GM19452 (cell line): ENCODE measurements at regions not wholly inside any gene's neighbourhood (a gene's known extent, or its start where the extent isn't known, plus 50 kb on each side); places are given as distances from the start of the nearest gene placed in this dataset.
"Not testable (repeated sequence)": the region's sequence is repeated elsewhere in the genome, so short reads cannot be mapped to it uniquely, and the experiment has no call there.

Source experiments
- ATAC-seq: cut with Tn5 transposase; IDR thresholded peaks from one replicate; pipeline ENCODE4 v1.9.1; 2021; ENCODE audit not compliant: unreplicated experiment

DNA sequence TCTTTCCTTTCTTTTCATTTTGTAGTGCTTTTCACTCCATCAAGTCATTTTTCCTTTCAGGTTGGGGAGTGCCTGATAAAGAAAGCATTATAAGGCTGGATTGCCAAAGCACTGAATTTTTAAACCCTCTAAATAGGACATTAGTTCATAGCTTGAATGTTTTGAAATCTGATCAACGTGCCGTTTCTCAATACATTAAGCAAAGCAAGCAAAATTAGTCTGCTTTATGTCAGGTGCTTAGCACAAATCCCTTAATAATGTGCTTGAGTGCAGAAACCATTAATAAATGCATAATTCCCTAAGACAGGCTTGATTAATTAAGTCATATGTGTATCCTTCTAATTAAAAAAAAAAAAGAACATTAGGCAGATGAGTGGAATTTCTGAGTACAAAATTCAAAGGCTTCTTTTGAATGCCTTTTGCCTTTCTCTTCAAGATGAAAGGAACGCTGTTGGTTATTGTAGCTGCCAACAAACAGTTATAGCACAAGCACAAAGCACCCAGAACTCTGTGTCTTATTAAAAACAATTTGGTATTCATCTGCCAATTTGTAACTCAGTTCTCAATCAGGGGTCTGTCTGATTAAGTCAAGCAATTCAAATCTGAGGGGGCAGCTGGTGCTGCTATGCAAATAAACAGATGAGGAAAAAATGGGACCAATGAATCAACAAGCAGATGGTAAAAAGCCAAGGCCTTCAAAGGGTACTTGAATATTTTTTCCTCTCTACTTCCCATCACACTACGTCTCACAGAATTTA, 233.7 kb downstream of the TLE1 start:
- ATAC-seq = no peak

DNA sequence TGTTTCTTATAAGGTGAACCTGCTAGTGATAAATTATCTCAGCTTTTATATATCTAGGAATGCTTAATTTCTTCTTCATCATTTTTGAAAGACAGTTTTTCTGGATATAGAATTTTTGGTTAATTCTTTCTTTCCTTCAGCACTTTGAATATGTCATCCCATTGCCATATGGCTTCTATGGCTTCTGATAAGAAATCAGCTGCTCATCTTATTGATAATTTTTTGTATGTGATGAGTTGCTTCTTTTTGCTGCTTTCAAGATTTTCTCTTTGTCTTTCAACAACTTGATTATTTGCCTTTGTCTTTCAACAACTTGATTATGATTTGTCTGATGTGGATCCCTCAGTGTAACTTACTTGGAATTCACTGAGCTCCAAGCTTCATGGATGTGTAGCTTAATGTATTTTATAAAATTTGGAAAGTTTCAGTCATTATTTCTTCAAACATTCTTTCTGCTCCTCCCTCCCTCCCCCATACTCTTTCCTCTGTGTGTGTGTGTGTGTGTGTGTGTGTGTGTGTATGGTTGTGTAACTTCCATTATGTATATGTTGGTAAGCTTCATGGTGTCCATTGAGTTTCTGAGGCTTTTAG, 243.9 kb downstream of the TLE1 start:
- no peak for ATAC-seq

DNA sequence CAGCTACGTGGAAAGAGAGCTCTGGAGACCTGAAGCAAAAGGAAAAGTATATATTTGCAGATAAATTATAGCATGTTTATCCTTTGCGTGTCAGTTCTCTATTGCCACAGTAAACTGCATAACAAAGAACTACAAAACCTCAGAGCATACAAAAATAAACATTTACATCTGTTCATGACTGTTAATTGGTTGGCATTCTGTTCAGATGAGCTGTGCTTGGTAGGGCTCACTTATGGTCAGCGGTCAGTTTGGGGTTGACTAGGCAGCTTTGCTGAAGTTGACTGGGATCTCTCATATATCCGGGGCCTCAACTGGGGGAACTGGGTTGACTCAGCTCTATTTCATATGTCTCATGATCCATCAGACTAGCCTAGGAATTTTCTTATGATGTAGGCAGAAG, 257.7 kb downstream of the TLE1 start:
- no peak for ATAC-seq

DNA sequence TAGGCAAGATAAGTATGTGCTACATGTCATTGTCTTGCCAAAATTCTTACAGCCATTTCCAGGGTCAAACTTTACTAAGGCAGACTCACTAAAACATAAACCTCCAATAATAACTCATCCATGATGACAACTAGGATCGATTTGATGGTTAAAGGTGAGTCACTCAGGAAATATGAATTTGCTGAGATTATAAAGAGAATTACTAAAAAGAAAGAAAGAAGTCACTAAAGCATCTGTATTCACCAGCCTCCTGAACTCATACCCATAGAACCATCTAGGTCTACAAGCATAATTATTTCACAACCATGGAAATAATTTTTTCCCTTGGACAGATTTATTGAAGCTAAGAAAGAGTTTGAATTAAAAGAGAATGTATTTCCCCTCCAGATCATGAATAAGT, 258.6 kb downstream of the TLE1 start:
- no peak for ATAC-seq

DNA sequence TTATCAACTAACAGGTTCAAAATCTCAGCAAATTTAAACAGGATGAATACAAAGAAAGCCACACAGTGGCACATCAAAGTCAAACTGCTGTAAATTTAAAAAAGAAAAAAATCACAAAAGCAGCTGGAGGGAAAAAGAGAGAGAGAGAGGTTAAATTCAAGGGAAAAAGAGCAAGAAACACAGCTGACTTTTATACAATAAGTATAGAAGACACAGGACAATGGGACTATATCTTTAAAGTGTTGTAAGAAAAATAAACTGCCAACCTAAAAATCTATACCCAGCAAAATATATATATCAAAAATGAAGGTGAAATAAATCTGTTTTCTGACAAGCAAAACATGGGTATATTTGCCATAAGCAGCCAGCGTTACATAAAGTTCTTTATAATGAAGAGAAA, 261.5 kb downstream of the TLE1 start:
- no peak for ATAC-seq

DNA sequence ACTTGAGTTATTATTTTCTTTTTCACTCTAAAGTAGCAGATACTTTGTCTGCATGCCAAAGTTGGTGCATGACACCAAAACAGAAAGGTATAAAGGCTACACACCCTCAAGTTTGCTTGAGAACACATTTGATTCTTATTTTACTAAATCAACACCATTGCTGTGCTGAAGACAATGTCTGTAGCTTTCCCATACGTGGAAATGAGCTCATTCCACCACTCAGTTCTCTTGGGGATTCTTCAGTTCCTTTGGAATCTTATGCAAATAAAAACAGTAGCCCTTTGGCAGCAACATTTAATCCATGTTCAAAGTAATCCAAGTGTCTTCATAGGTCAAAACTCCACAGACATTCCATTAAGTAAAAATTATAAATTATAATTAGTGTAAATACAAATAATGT, 264.9 kb downstream of the TLE1 start:
- ATAC-seq = no peak

DNA sequence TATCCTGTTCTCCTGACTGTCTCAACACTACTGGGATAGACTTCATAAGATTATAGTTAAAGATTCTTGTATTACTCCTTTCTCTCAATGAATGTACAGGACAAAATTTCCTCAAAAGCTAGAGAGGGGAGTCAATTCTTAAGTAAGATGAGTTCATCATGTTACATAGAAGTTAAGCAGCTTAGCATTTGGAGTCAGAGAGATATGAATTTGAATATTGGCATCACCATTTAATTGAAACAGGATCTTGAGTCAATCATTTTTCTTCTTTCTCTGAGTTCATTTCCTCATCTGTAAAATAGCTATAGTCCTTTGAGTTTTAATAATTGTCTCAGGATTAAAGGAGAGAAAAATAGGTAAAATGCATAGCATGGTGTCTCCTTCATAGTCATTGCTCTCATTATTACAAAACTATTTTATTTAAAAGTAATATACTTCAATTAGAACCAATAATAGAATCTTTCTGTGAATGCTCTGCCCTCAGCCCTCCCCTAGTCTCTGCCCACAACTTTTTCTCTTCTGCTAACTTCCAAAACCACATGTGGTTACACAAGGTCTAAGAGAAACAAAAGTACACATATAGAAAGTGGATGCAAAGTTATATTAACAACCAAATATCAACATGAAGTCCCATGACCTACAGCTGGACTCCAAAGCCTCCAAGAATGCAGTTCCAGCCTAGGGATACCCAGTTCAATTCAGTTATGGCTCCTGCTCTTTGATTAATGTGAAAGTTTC, 265.6 kb downstream of the TLE1 start:
- ATAC-seq = no peak

DNA sequence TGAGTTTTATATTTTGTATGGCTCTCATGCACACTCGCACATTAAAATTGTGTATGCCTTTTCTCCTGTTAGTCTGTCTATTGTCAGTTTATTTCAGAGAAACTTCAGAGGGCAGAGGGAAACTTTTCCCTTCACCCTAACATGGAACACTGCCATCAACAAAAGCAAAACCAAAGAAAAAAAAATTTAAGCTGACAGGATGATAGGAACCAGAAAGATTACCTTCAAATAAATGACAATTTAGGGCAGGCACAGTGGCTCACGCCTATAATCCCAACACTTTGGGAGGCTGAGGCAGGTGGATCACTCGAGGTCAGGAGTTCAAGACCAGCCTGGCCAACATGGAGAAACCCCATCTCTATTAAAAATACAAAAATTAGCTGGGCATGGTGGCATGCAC, 268.3 kb downstream of the TLE1 start:
- not testable (repeated sequence) for ATAC-seq

DNA sequence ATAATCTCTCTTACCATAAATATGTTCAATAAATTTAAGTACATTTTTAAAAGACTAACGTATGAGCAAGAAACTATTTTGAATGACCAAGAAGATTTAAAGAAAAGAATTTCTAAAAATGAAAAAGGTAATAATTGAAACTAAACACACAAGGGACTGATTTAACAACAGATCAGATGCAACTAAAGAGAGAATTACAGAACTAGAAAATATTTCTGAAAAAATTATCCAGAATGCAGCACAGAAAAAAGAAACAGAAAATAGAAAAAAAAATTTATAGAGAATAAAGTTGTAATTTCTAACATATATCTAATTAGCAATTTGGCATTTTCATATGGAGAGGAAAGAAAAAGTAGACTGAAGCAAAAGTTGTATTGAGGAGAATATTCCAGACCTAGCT, 269.3 kb downstream of the TLE1 start:
- ATAC-seq = no peak

DNA sequence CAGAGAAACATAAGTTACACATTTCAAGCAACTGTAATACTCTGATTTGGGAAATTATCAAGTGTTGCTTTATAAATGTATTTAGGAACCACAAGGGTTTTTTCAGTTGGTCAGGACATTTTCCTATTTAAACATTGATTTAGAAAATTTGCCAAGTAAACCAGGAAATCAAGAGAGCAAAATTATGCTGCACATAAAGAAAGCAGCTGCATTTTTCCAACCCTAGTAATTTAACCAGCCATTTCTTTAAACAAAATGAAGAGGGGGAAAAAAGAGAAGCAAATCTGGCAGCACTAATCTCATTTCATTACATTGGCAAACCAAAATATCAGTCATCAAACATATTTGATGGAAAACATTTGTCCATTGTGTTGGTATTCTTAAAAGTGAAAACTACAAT, 271.4 kb downstream of the TLE1 start:
- no peak for ATAC-seq

DNA sequence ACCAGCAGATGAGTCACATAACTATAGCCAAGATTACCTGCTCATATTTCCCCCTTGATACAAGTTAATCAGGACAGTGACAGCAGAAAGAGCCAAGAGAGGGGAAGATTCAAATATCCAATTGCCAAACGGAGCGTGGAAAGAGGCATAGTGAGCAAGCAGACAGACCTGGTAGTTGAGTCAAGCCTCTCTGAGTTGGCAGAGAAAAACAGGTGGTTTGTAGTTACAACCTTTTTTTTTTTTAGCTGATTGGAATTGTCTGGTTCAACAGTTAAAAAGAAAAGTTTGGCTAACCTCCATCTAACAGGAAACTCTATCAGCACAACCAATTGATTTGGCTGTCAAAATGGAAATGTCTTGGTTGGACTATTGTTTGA, 272.1 kb downstream of the TLE1 start:
- no peak for ATAC-seq

DNA sequence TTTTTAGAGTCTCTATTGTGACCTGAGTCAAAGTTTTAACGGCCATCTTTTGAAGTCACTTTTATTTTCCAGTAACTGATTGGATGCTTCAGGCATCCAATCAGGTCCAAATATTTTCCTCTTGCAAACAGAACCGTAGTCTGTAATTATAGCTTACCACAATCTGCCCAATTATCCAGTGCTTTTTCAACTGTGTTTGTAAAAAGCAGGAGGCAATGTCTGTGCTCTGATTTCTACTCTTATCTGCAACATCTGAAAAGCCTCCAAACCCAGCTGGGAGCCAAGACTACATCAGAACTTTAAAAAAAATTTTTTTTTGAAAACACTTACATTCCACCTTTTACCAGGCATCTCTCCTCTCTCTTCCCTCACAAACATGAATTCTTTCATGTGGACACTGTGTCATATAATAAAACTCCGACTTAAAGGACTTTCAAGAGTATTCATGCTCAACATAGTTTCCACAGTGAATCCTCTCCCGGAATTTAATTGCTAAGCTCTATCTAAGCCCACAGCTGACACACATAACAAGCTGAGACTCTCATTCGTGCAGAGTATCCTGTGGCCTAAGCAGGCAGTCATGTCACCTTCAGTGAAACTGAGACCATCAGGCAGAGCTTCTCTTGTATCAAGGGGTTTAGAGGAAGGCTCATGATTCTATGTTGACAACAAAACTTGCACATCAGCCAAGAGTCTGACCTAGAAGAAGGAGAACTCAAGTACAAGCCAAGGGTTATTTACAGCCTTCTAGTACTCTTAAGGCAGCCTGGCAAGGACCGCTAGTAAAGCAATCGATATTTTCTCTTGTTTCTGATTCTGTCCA, 272.7 kb downstream of the TLE1 start:
- ATAC-seq = no peak

DNA sequence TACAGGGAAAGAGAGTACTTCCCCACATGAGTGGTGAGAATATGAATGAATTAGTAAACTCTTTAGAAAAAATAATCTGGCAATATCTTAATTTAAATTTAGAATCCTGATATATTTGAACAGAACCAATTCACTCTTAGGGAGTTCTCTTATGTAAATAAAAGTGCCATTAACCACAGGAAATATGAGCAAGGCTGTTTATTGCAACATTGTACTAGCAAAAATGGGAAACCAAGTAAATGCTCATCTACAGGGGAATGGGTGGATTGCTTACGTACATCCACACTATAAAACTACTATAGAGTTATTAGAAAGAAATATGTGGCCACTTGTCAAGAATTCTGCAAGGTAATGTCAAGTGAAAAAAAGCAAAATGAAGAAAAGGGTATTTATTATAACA, 274.5 kb downstream of the TLE1 start:
- no peak for ATAC-seq

DNA sequence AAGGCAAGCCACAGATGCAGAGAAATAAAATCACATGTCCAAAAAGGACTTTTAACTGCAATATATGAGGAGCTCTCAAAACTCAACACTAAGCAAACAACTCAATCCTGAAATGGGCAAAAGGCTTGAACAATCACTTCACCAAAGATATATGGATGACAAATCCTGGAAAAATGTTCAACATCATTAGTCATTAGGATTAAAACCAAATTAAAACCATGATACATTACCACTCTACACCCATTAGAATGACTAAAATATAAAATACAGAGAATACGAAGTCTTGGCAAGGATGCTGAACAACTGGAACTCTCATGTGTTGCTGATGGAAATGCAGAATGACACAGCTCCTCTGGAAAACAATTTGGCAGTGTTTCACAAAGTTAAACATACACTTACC, 277.4 kb downstream of the TLE1 start:
- no peak for ATAC-seq

DNA sequence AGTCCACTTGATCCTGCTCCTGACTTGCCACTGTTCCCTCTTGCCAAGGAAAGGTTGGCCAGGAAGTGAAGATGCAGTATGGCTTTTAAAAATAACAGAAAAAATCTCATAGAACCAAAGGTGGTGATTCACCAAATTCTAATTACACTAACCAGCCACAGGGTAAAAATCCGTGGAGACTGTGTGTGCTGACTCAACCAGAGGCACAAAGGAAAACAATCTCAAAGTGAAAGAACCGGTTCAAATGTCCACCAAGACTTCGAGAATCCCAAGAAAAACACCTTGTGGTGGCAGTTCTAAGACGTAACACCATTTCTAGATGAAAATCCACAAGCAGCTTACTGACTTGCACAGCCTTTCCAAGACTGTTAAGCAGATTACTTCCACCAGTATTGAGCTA, 279.1 kb downstream of the TLE1 start:
- no peak for ATAC-seq

DNA sequence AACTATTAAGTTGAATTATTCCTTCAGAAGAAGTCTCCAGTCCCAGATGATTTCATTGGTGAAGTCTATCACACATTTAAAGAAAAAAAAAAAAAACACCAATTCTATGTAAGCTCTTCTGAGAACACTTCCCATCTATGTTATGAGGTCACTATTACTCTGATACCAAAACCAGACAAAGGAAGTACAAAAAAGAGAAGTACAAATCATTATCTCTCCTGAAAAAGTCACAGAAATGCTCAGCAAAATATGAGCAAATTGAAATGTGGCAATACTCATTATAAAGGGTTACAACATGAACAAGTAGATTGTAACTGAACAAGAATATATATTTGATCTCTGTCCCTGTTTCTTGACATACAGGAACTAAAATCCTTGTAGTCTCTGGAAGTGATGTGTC, 280.4 kb downstream of the TLE1 start:
- ATAC-seq = no peak

DNA sequence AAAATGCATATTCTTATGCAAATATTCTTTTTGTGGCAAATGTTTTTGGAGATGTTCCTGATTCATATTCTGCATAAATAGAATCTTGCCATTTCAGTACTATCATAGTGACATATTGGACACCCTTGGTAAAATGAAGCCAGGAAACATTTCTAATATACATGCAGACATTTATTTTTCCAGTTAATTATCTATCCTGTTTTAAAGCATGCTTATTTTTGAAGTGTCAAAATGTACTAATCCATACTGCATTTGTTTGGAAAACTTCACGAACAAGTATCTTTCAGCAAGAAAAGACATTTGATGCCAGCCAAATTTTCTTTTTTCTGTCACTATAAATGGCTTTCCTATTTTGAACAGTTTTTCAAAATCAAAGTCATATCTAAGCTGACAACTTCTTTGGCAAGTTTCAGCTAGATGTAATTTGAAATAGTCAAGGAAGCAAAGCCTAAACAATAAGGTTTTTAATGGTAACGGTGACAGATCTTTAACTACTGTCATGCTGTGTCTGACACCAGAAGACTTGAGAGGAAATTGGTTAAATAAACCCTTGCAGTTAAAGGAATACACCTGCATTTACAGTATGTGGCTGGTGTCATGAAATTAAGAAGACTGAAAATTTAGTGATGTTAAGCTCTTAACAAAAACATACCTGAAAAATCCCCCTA, 284.3 kb downstream of the TLE1 start:
- no peak for ATAC-seq

DNA sequence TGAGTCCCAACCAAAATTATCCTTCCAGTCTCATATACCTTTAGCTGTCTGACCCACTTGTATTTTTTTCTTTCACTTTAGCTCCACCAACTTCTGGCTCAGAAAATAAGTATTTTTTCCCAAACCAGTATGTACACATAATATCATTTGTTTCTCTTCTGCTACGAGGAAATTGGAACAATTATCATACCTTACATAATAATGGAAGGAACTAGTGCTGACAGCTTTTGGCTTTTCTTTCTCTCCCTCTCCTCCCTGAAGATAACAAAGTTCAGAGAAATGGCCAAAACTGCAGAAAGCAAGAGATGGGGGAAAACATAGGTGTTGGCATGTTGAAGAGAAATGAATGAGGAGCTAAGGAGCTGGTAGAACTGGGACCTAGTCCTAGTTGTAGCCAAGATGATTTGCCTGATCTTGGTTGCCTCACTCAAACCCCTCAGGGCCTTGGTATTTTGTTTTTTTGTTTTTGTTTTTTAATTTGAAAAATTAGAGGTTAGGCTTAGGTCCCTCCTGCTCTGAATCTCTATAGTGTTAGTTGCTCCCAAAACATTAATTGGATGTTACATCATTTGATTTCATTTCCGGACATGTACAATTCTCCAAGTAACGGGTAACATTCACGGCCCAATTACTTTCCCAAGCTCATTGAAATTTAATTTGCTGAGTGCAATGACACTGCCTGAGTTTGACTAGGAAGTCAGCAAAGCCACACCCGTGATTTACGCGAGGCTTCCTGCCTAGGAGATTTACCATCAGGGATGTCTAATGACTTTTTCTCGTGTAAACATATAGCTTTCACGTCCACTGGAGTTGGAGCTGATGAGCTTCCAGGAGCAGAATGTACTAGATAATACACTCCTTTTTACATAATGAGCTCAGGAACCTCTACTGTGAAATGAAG, 291.6 kb downstream of the TLE1 start:
- ATAC-seq = no peak

DNA sequence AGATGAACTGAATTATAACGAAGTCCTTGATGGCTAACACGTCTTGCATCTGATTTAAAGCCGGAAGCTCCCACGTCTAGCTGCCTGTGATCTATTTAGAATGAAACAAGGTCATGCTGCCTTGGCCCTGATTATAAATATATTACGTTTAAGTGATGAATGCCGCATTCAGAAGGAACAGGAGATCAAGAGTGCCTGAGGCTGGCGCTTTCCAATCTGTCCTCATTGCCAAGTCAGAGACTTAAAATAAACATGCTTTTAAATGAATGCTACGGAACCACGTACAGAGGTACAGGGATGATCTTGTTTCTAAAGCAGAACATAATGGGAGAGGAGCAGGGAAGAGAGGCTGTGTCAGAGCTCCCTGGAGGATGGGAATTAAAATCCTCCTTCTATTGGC, 292.8 kb downstream of the TLE1 start:
- no peak for ATAC-seq

DNA sequence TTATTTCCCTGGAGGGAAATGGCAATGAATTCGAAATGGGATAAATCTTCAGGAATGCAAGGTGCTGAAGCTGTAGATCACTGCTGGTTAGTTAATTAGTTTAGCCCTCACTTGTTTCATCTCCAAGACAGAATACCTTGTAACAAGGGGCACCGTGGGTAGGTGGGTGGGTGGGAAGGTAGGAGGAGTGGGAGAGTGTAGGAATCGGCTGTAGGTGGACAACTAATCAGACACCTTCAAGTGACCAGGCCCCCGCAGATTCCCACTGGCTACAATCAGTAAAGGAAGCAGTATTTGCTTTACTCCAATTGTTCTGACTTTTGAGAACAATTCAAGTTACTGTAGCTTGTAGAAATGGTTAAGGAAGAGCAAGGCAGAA, 293.7 kb downstream of the TLE1 start:
- no peak for ATAC-seq
